Skin of body (tissue), 1 donor: ENCODE measurements at regions not wholly inside any gene's neighbourhood (a gene's known extent, or its start where the extent isn't known, plus 50 kb on each side); places are given as distances from the start of the nearest gene placed in this dataset.
"Not testable (repeated sequence)": the region's sequence is repeated elsewhere in the genome, so short reads cannot be mapped to it uniquely, and the experiment has no call there.

ENCODE experiments used
- DNase-seq: peaks from one replicate; lab custom pipeline; 2025; lab: John Stamatoyannopoulos, UW

GRCh38 chr16:65349626-65350025 is 227.8 kb upstream of the CDH11 start:
- DNase-seq, result no peak

- DNase-seq, result no peak
Measured at GRCh38 chr16:65343556-65343955, 221.7 kb upstream of the CDH11 start.

GRCh38 chr16:65342231-65342866 is 220.5 kb upstream of the CDH11 start:
- DNase-seq, result no peak

- no peak for DNase-seq
Measured at GRCh38 chr16:65339062-65339461, 217.2 kb upstream of the CDH11 start.

- DNase-seq, result no peak
Measured at GRCh38 chr16:65336160-65336559, 214.3 kb upstream of the CDH11 start.

- no peak for DNase-seq
Measured at GRCh38 chr16:65334081-65334480, 212.2 kb upstream of the CDH11 start.

GRCh38 chr16:65333283-65333682 is 211.4 kb upstream of the CDH11 start:
- no peak for DNase-seq

GRCh38 chr16:65327346-65327745 is 205.5 kb upstream of the CDH11 start:
- no peak for DNase-seq

GRCh38 chr16:65323655-65324237 is 201.9 kb upstream of the CDH11 start:
- no peak for DNase-seq

GRCh38 chr16:65319621-65320231 is 197.9 kb upstream of the CDH11 start:
- no peak for DNase-seq

GRCh38 chr16:65318590-65319257 is 196.9 kb upstream of the CDH11 start:
- DNase-seq, result no peak

GRCh38 chr16:65318138-65318537 is 196.3 kb upstream of the CDH11 start:
- DNase-seq, result no peak

GRCh38 chr16:65316808-65317207 is 194.9 kb upstream of the CDH11 start:
- DNase-seq, result peak; percentile 11

- peak; percentile 73 for DNase-seq
Measured at GRCh38 chr16:65315081-65315780, 193.4 kb upstream of the CDH11 start.

- peak; percentile 48 for DNase-seq
Measured at GRCh38 chr16:65314627-65315008, 192.8 kb upstream of the CDH11 start.

GRCh38 chr16:65313936-65314626 is 192.2 kb upstream of the CDH11 start:
- no peak for DNase-seq

- no peak for DNase-seq
Measured at GRCh38 chr16:65312795-65313194, 190.9 kb upstream of the CDH11 start.

GRCh38 chr16:65312071-65312470 is 190.2 kb upstream of the CDH11 start:
- DNase-seq, result no peak

GRCh38 chr16:65310491-65310890 is 188.6 kb upstream of the CDH11 start:
- not testable (repeated sequence) for DNase-seq

GRCh38 chr16:65309354-65309753 is 187.5 kb upstream of the CDH11 start:
- DNase-seq, result no peak

GRCh38 chr16:65308506-65308905 is 186.6 kb upstream of the CDH11 start:
- no peak for DNase-seq
